ENCODE measurements at regions not wholly inside any gene's neighbourhood (a gene's known extent, or its start where the extent isn't known, plus 50 kb on each side); places are given as distances from the start of the nearest gene placed in this dataset.

DNA sequence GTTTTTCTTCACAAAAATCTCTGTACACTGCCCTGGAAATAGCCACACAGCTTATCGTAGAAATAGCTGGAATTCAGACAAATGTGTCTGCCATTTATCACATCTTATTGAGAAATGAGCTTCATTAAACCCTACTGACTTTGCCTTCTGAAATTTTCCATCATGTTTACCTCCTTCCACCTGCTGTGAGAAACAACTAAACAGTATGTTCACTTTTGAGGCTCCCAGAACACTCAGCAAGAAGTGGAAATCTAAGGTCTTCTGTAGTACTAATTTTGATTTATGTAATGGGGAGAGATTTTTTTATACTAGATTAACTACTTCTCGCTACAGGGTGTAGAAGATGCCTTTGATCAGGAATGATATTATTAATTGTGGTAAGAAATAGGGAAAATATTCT is 268.0 kb downstream of the KCNC2 start:
- Histone ChIP-seq H3K4me3 (no peak overlapping the region), H3K27ac (no peak overlapping the region)
- DNase-seq (ENCODE audit: low spot score) = no peak
- TF ChIP-seq, protein P1, sequence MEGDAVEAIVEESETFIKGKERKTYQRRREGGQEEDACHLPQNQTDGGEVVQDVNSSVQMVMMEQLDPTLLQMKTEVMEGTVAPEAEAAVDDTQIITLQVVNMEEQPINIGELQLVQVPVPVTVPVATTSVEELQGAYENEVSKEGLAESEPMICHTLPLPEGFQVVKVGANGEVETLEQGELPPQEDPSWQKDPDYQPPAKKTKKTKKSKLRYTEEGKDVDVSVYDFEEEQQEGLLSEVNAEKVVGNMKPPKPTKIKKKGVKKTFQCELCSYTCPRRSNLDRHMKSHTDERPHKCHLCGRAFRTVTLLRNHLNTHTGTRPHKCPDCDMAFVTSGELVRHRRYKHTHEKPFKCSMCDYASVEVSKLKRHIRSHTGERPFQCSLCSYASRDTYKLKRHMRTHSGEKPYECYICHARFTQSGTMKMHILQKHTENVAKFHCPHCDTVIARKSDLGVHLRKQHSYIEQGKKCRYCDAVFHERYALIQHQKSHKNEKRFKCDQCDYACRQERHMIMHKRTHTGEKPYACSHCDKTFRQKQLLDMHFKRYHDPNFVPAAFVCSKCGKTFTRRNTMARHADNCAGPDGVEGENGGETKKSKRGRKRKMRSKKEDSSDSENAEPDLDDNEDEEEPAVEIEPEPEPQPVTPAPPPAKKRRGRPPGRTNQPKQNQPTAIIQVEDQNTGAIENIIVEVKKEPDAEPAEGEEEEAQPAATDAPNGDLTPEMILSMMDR (IDR thresholded peaks at IDR 0.05) = no peak

DNA sequence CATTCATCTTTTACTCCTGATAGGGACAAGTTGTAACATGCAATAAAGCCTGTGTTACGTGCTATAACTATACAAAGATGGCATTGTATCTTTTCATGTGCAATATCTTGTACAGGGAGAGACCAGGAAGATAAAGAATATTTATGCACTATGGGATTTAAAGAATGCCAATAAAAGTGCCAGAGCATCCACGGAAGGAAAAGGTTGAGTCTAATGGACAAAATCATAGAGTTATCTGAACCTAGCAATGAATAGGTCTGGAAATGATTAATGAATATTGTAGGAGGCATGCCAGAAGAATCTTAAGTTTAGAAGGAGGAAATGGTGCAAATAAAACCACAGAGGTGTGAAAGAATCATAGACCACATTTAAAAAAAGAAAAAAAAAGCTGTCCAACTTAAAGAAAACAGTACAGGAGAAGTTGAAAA is 263.9 kb downstream of the KCNC2 start:
- no peak overlapping the region for H3K27ac ChIP-seq

DNA sequence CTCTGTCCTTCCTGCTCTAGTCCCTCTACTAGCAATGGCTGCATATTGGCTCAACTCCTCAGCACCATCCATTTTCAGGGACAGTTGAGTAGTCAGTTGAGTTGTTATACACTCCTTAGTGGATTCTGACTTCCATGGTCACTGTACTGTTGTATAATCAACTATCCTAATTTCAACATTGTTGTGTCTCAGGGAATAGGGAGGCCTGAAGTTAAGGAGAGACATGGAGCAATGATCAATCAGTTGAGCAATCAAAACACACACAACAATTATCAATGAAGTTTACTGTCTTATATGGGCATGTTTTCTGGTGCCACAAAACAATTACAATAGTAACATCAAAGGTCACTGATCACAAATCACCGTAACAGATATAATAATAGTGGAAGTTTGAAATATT is 255.9 kb downstream of the KCNC2 start:
- TF ChIP-seq, protein P1 (IDR thresholded peaks at IDR 0.05) = no peak
- Histone ChIP-seq H3K27ac (no peak overlapping the region), H3K4me3 (no peak overlapping the region)
- DNase-seq (ENCODE audit: low spot score) = no peak

More for the DNA sequence above, 263.9 kb downstream of the KCNC2 start:
- TF ChIP-seq, protein P1 (IDR thresholded peaks at IDR 0.05) = no peak
- H3K4me3 ChIP-seq = no peak overlapping the region
- DNase-seq (ENCODE audit: low spot score) = no peak

DNA sequence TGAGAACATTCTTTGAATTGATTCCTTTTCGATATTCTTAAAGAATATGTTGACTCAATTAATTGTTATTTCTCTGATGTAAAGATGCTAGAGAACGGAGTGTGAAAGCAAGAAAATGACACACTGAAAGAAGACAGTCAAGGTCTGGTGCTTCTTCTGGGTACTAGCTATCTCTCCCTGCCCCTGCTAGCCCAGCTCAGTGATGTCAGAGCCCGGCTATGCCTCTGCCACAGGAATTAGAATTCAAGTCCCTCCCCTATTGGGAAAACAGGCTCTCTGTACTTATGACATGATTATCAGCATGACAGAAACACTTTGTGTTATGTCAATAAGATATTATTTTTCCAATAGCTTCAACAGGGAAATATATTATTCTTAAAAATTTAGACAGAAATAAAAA is 252.4 kb downstream of the KCNC2 start:
- Histone ChIP-seq H3K27ac (no peak overlapping the region), H3K4me3 (no peak overlapping the region)
- DNase-seq (ENCODE audit: low spot score) = no peak
- TF ChIP-seq, protein P1 (IDR thresholded peaks at IDR 0.05) = no peak

DNA sequence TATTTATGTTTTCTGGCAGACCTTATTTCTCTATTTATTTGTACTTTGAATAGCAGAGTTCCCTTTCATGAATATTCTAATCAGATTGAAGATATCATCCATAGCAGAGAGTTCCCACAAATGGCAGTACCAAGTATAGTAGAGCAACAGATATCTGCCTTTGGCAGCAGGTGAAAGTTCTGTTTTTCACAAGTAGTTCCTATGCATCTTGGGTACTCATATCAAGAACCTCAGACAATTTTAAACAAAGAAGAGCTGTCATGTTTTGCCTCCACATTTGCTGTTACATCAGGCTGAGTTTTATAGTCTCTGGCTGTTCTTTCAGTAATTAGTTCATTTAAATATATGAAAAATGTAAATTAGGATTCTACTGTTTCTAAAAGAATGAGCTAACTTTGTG is 252.0 kb downstream of the KCNC2 start:
- Histone ChIP-seq H3K4me3 (no peak overlapping the region), H3K27ac (no peak overlapping the region)
- TF ChIP-seq, protein P1 (IDR thresholded peaks at IDR 0.05) = no peak
- no peak for DNase-seq (ENCODE audit: low spot score)

DNA sequence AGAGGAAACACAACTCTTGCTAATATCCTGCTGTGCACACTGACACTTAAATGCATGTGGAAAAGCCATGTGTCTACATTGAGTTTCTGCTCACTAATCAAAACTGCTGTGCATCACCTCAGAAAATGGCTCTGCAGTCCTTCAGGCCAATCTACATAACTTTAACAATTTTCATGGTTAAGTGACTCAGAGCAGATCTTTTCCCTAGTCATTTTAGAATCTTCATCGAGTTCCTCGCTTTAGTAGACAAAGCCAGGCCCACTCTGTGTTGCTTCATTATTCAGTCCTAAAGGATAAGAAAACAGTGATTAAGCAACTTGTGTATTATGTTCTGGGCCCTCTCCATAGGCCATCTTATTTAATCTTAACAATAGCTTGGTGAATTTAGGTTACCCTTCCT is 250.0 kb downstream of the KCNC2 start:
- no peak for DNase-seq (ENCODE audit: low spot score)
- H3K27ac ChIP-seq = no peak overlapping the region
- no peak overlapping the region for H3K4me3 ChIP-seq
- TF ChIP-seq, protein P1 (IDR thresholded peaks at IDR 0.05) = no peak

DNA sequence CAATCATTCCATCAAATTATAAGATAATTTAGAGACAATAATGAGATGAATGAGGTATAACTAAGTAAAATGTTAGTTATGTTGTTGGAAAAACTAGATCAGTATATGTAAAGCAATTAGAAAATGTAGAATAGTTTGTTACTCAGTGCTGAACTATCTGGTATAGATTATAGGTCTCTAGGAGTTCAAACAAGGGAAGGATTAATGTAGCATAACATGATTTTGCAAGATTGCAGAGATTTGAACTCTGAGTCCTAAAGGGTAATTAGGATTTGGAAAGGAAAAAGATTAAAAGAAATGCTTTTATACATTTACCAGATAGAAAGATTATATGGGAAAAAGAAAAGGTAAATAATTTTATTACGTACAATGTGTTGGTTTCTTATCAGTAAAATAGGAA is 246.3 kb downstream of the KCNC2 start:
- H3K4me3 ChIP-seq = no peak overlapping the region
- H3K27ac ChIP-seq = no peak overlapping the region
- TF ChIP-seq, protein P1 (IDR thresholded peaks at IDR 0.05) = no peak
- no peak for DNase-seq (ENCODE audit: low spot score)

All from coronary artery (tissue), 2 donors.